ENCODE measurements at regions not wholly inside any gene's neighbourhood (a gene's known extent, or its start where the extent isn't known, plus 50 kb on each side); places are given as distances from the start of the nearest gene placed in this dataset.

DNA sequence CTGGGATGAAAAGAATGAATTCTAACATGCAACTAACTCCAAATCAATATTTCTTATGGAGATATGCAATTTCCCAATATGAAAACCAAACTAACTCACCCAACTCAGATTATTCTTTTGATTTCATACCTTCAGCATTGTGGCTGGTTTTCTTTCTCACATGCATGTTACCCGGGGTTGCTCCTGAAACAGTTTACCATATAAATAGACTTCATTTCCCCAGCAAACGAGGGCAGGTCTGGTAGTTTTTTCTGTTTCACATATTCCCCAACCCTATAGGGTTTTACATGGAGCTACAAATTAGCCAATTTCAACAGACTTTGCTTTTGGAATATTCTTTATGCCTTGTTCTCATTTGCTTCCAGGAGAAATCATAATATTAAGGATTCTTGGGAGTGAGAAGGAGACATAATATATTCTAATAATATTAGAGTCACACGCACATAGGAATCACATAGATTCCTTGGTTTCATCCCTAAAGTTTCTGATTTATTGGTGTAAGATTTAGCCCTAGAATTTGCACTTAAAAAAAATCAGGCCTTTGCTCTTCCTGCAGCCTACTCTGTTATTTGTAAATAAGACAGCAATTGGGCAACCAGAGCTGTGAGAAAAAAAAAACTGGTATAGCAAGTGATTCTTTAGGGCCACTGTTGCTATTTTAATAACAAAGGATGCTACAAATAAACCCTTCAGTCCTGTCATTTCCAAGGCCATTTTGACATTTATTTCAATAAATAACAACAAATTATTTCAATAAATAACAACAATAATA, 60.3 kb upstream of the FAM20A start:
- TF ChIP-seq POLR2A (IDR thresholded peaks at IDR 0.05): no peak
- TF ChIP-seq, protein P1, sequence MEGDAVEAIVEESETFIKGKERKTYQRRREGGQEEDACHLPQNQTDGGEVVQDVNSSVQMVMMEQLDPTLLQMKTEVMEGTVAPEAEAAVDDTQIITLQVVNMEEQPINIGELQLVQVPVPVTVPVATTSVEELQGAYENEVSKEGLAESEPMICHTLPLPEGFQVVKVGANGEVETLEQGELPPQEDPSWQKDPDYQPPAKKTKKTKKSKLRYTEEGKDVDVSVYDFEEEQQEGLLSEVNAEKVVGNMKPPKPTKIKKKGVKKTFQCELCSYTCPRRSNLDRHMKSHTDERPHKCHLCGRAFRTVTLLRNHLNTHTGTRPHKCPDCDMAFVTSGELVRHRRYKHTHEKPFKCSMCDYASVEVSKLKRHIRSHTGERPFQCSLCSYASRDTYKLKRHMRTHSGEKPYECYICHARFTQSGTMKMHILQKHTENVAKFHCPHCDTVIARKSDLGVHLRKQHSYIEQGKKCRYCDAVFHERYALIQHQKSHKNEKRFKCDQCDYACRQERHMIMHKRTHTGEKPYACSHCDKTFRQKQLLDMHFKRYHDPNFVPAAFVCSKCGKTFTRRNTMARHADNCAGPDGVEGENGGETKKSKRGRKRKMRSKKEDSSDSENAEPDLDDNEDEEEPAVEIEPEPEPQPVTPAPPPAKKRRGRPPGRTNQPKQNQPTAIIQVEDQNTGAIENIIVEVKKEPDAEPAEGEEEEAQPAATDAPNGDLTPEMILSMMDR (IDR thresholded peaks at IDR 0.05): no peak
